Left lung (tissue), 4 donors: ENCODE measurements at regions not wholly inside any gene's neighbourhood (a gene's known extent, or its start where the extent isn't known, plus 50 kb on each side); places are given as distances from the start of the nearest gene placed in this dataset.
"Not testable (repeated sequence)": the region's sequence is repeated elsewhere in the genome, so short reads cannot be mapped to it uniquely, and the experiment has no call there.

Experiments used
- ATAC-seq: fragments of 200-7000 bp; cut with Tn5 transposase; one replicate; pipeline ENCODE4 v1.9.1; 2020; ENCODE audit warnings: moderate library complexity
- DNase-seq, 4 donors: peaks; one replicate each; pipeline ENCODE4 v3.0.0-alpha.2; 2013 to 2020
- H3K27ac ChIP-seq, 2 donors: fragments of 200-600 bp; sonication (generic) in 1 of 2; one replicate each; pipeline versions ENCODE4 v1.5.0 to v1.8.0; 2020 to 2021
- H3K27me3 ChIP-seq, 2 donors: fragments of 200-600 bp; sonication (generic) in 1 of 2; one replicate each; pipeline versions ENCODE4 v1.5.0 to v1.8.0; 2020 to 2021
- H3K36me3 ChIP-seq, 2 donors: fragments of 200-600 bp; sonication (generic) in 1 of 2; one replicate each; pipeline versions ENCODE4 v1.5.0 to v1.8.0; 2020 to 2021
- H3K4me1 ChIP-seq, 2 donors: fragments of 200-600 bp; one replicate each; pipeline ENCODE4 v1.8.0; 2021
- H3K4me3 ChIP-seq, 2 donors: fragments of 200-600 bp; sonication (generic) in 1 of 2; one replicate each; pipeline versions ENCODE4 v1.5.0 to v1.8.0; 2020 to 2021; ENCODE audit warnings: mild to moderate bottlenecking in 1 of 2
- H3K9me3 ChIP-seq, 2 donors: fragments of 200-600 bp; sonication (generic) in 1 of 2; one replicate each; pipeline versions ENCODE4 v1.5.0 to v1.8.0; 2020 to 2021
- intact Hi-C, 2 donors: fragments of 100-400 bp; cut with DNase I; formaldehyde crosslinking; loops; one replicate each; pipeline versions ENCODE4 v1.11.2 to v1.14.2; 2022
- TF ChIP-seq, protein P1 (sequence below), 2 donors: fragments of 200-600 bp; sonication (generic) in 1 of 2; IDR thresholded peaks; one replicate each; pipeline versions ENCODE4 v1.5.0 to v1.8.0; 2021; ENCODE audit warnings: antibody characterized with exemption in 2 of 2
- donor health status: DM: no; HTN: yes; CAD: no.
- donor health status: DM: no; HTN: no; CAD: no.

DNA sequence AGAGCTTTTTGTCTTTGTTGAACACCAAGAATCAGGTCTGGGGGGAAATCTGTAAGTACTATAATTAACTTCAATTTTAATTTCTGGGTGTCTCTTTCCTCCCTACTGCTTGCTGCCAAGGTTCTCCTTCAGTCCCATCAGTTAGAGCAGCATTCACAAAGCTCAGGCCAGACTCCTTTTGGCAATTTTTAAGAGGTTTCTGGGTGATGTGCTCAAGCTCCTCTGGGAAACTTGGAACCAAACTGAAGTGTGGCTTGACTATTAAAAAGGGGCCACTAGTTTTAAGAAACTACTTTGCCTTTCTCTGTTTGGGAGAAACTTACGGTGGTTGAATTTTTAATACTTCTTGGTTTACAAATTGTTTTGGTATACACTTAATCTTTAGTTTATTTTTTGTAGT lies 227.7 kb upstream of the SOX2 start:
- no peaks in the 10 kb centered on the region for H3K4me1 ChIP-seq
- H3K36me3 ChIP-seq, result no peaks in the 10 kb centered on the region
- TF ChIP-seq, protein P1, sequence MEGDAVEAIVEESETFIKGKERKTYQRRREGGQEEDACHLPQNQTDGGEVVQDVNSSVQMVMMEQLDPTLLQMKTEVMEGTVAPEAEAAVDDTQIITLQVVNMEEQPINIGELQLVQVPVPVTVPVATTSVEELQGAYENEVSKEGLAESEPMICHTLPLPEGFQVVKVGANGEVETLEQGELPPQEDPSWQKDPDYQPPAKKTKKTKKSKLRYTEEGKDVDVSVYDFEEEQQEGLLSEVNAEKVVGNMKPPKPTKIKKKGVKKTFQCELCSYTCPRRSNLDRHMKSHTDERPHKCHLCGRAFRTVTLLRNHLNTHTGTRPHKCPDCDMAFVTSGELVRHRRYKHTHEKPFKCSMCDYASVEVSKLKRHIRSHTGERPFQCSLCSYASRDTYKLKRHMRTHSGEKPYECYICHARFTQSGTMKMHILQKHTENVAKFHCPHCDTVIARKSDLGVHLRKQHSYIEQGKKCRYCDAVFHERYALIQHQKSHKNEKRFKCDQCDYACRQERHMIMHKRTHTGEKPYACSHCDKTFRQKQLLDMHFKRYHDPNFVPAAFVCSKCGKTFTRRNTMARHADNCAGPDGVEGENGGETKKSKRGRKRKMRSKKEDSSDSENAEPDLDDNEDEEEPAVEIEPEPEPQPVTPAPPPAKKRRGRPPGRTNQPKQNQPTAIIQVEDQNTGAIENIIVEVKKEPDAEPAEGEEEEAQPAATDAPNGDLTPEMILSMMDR (IDR thresholded peaks at IDR 0.05), result no peak
- H3K27ac ChIP-seq, result no peak overlapping the region
- ATAC-seq, result no peak
- DNase-seq, result no peak
- no peaks in the 10 kb centered on the region for H3K27me3 ChIP-seq
- intact Hi-C loops, result no loop called here
- no peak overlapping the region for H3K4me3 ChIP-seq
- H3K9me3 ChIP-seq, result peaks cover 0 to 5% of the 10 kb centered on the region in 2 donors

DNA sequence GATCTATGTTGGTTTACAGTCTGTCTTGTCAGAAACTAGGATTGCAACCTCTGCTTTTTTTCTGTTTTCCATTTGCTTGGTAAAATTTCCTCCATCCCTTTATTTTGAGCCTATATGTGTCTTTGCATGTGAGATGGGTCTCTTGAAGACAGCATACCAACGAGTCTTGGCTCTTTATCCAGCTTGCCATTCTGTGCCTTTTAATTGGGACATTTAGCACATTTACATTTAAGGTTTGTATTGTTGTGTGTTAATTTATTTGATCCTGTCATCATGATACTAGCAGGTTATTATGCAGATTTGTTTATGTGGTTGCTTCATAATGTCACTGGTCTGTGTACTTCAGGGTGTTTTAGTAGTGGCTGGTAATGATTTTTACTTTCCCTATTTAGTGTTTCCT lies 236.6 kb upstream of the SOX2 start:
- H3K4me1 ChIP-seq, H3K27me3 ChIP-seq, ATAC-seq, H3K4me3 ChIP-seq, DNase-seq, H3K27ac ChIP-seq, intact Hi-C loops, H3K36me3 ChIP-seq: not testable (repeated sequence)
- peaks cover 0 to 89% of the 10 kb centered on the region in 2 donors for H3K9me3 ChIP-seq

DNA sequence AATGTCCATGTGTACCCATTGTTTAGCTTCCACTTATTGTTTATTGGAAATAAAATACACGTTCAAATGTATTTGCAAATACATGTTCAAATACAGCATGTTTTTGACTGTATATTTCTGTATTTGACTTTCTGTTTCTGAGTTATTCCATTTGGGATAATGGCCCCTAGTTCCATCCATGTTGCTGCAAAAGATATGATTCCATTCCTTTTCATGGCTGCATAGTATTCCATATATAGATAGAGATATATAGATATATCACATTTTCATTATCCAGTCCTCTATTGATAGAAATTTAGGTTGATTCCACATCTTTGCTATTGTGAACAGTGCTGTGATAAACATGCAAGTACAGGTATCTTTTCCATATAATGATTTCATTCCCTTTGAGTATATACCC lies 241.4 kb upstream of the SOX2 start:
- ATAC-seq (no peak), DNase-seq (no peak)
- peaks cover 0 to 48% of the 10 kb centered on the region in 2 donors for H3K9me3 ChIP-seq
- no peaks in the 10 kb centered on the region for H3K36me3 ChIP-seq
- intact Hi-C loops, result no loop called here
- TF ChIP-seq, protein P1 (IDR thresholded peaks at IDR 0.05), result no peak
- no peak overlapping the region for H3K4me3 ChIP-seq
- H3K4me1 ChIP-seq, result no peaks in the 10 kb centered on the region
- H3K27me3 ChIP-seq, result no peaks in the 10 kb centered on the region
- no peak overlapping the region for H3K27ac ChIP-seq

GRCh38 chr3:181464033-181464694 lies 247.6 kb upstream of the SOX2 start:
- TF ChIP-seq, protein P1 (IDR thresholded peaks at IDR 0.05), result no peak
- H3K4me3 ChIP-seq, result no peak overlapping the region
- no peaks in the 10 kb centered on the region for H3K9me3 ChIP-seq
- intact Hi-C loops, result no loop called here
- no peaks in the 10 kb centered on the region for H3K36me3 ChIP-seq
- H3K27me3 ChIP-seq, result no peaks in the 10 kb centered on the region
- ATAC-seq, result no peak
- H3K4me1 ChIP-seq, result no peaks in the 10 kb centered on the region
- no peak overlapping the region for H3K27ac ChIP-seq
- no peak for DNase-seq

GRCh38 chr3:181461381-181461780 lies 250.3 kb upstream of the SOX2 start:
- Histone ChIP-seq H3K27ac (no peak overlapping the region), H3K4me1 (no peaks in the 10 kb centered on the region), H3K36me3 (no peaks in the 10 kb centered on the region), H3K4me3 (no peak overlapping the region), H3K27me3 (no peaks in the 10 kb centered on the region), H3K9me3 (no peaks in the 10 kb centered on the region)
- intact Hi-C loops, result no loop called here
- DNase-seq (no peak), ATAC-seq (no peak)
- TF ChIP-seq, protein P1 (IDR thresholded peaks at IDR 0.05), result no peak

DNA sequence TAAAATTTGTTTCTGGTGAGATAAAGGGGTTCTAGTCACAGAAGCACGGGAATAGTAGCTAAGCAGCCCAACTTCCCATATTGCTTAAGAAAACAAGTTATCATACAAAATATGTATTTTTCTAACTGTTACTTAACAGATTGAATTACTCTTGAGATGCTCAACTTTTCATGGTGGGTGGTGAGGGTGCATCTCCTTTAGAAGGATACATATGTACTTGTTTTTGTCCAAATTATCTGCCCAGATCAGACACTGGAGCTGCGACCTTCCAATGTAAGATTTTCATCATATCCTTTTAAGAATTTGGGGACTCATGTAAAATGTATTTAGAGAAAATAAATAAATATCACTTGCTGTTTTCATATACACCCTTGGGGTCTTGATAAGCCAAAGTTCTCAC lies 252.2 kb upstream of the SOX2 start:
- Histone ChIP-seq H3K9me3 (no peaks in the 10 kb centered on the region), H3K4me1 (no peaks in the 10 kb centered on the region), H3K27me3 (no peaks in the 10 kb centered on the region), H3K4me3 (no peak overlapping the region), H3K36me3 (no peaks in the 10 kb centered on the region), H3K27ac (no peak overlapping the region)
- DNase-seq (no peak), ATAC-seq (no peak)
- intact Hi-C loops, result no loop called here
- TF ChIP-seq, protein P1 (IDR thresholded peaks at IDR 0.05), result no peak
